Body of pancreas (tissue), 4 donors: ENCODE measurements at regions not wholly inside any gene's neighbourhood (a gene's known extent, or its start where the extent isn't known, plus 50 kb on each side); places are given as distances from the start of the nearest gene placed in this dataset.

Source experiments
- ATAC-seq: fragments of 150-250 bp; one replicate; pipeline ENCODE4 v1.9.1; 2016
- DNase-seq, 4 donors: peaks; one replicate each; pipeline ENCODE4 v3.0.0-alpha.2; 2019
- H3K27ac ChIP-seq, 4 donors: fragments of 200-600 bp; sonication (generic); 1 replicate in 3 of 4; 2 replicates in 1 of 4; pipeline versions ENCODE4 v1.5.1 to v1.6.1; 2016 to 2019; ENCODE audit warnings: mild to moderate bottlenecking in 1 of 4, mixed read lengths in 1 of 4, moderate library complexity in 1 of 4
- H3K27me3 ChIP-seq, 2 donors: fragments of 200-600 bp; sonication (generic); one replicate each; pipeline ENCODE4 v1.6.0; 2016; ENCODE audit warnings: mild to moderate bottlenecking in 1 of 2
- H3K36me3 ChIP-seq, 2 donors: fragments of 200-600 bp; sonication (generic); replicated peaks in 1 of 2; 2 replicates each; pipeline ENCODE4 v1.5.1; 2016; ENCODE audit warnings: low read depth in 2 of 2; ENCODE audit not compliant: insufficient read depth in 1 of 2
- H3K4me1 ChIP-seq: fragments of 200-600 bp; sonication (generic); one replicate; pipeline ENCODE4 v1.6.0; 2016
- H3K4me3 ChIP-seq, 2 donors: fragments of 200-600 bp; sonication (generic); 1 replicate in 1 of 2; 2 replicates in 1 of 2; pipeline ENCODE4 v1.5.1; 2016 to 2019
- H3K9me3 ChIP-seq, 3 donors: fragments of 200-600 bp; sonication (generic); 1 replicate in 2 of 3; 2 replicates in 1 of 3; pipeline ENCODE4 v1.5.1; 2016
- CTCF ChIP-seq, 7 experiments: fragments of 450-650 bp in 4 of 7; fragments of 200-600 bp in 3 of 7; sonication (generic) in 3 of 7; IDR thresholded peaks; one replicate each; pipeline ENCODE4 v1.5.1; 2016 to 2019; ENCODE audit warnings: antibody characterized with exemption in 7 of 7
- POLR2A ChIP-seq, 3 donors: fragments of 450-650 bp; IDR thresholded peaks; one replicate each; pipeline ENCODE4 v1.6.1; 2016; ENCODE audit warnings: antibody characterized with exemption in 3 of 3, mild to moderate bottlenecking in 2 of 3
- WGBS, 2 donors: methylation state at CpG; one replicate each; pipeline ENCODE4 v1.1.5; 2017; 5-methylcytosine and 5-hydroxymethylcytosine counted together
- intact Hi-C: fragments of 100-400 bp; cut with DNase I; formaldehyde crosslinking; loops from one replicate; pipeline ENCODE4 v1.15.1; 2023

DNA sequence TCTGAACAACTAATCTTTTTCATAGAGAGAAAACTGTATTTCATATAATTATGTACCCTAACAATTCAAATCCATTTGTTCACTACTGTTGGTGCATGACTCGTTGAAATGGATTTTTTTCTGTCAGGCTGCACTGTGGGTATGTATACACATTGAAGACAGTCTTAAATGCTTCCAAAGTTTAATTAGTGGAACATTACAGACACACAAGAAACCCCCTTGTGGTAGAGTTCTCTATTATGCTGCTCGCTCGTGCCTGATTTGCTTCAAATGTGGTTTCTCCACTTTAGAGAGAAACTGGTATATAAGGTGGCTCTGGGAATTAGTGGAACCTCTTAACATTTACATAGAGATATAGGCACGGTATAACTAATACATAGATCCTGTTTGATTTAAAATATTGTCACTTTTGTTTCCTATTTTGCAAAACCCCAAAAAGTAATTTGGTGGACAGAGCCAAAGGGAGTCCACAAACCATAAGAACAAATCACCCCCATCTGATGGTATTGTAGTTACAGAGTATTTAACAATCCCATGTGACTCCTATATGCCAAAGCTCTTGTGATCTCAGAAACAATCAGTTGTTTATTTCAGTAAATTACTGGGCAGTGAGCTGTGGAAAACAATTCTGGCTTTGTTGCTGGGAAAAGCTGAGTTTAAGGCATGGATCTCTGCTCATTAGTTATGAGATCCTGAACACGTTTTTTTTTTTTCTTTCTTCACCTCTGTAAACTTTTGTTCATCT lies 159.5 kb downstream of the BRMS1L start:
- no peak overlapping the region for H3K4me3 ChIP-seq
- WGBS, 2 donors, result 43 to 47% methylated on average over 5 of the region's 5 CpGs
- TF ChIP-seq POLR2A (IDR thresholded peaks at IDR 0.05), result no peak
- no peak for TF ChIP-seq CTCF (IDR thresholded peaks at IDR 0.05)
- no peaks in the 10 kb centered on the region for H3K4me1 ChIP-seq
- DNase-seq (no peak), ATAC-seq (no peak)
- intact Hi-C loops, result no loop called here
- H3K9me3 ChIP-seq, result no peaks in the 10 kb centered on the region
- H3K36me3 ChIP-seq, result no peaks in the 10 kb centered on the region
- no peaks in the 10 kb centered on the region for H3K27me3 ChIP-seq
- H3K27ac ChIP-seq, result no peak overlapping the region

DNA sequence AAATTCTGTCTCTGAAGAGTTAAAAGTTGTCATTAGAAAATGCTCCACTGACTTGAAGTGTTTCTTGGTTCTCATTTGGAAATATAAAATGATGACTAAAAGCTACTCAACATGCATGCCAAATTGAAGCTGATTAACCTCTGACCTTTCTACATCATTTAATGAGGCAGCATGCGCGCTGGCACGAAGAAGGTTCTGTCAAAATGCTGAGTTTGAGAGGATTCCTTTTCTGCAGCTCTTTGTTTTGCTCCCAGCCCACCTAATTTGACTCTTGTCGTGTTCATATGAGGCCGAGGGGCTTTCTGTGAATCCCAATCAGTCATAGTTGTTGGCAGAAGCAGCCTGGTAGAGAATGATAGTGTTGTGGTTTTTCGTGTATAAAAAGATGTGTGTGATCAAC lies 153.4 kb downstream of the BRMS1L start:
- Histone ChIP-seq H3K27ac (no peak overlapping the region), H3K36me3 (no peaks in the 10 kb centered on the region), H3K9me3 (no peaks in the 10 kb centered on the region), H3K4me3 (no peak overlapping the region), H3K4me1 (no peaks in the 10 kb centered on the region), H3K27me3 (no peaks in the 10 kb centered on the region)
- WGBS, 2 donors, result 59 to 62% methylated on average over 6 of the region's 6 CpGs
- DNase-seq (no peak), ATAC-seq (no peak)
- intact Hi-C loops, result no loop called here
- TF ChIP-seq POLR2A (IDR thresholded peaks at IDR 0.05), result no peak
- no peak for TF ChIP-seq CTCF (IDR thresholded peaks at IDR 0.05)

DNA sequence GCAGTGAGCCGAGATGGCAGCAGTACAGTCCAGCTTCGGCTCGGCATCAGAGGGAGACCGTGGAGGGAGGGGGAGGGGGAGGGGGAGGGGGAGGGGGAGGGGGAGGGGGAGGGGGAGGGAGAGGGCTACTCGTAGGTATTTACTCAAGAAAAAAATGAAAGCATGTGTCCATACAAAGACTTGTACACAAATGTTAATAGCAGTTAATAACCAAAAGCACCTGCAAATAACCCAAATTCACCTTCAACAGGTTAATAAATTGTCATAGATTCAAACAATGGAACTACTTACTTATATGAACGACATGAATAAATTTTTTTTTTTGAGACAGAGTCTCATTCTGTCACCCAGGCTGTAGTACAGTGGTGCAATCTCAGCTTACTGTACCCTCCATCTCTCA lies 152.4 kb downstream of the BRMS1L start:
- Histone ChIP-seq H3K27me3 (no peaks in the 10 kb centered on the region), H3K4me3 (no peak overlapping the region), H3K36me3 (no peaks in the 10 kb centered on the region), H3K27ac (no peak overlapping the region), H3K4me1 (no peaks in the 10 kb centered on the region), H3K9me3 (no peaks in the 10 kb centered on the region)
- ATAC-seq (no peak), DNase-seq (no peak)
- intact Hi-C loops, result no loop called here
- WGBS, 2 donors, result 28 to 73% methylated on average over 2 to 6 of the region's 6 CpGs
- no peak for TF ChIP-seq CTCF (IDR thresholded peaks at IDR 0.05)
- no peak for TF ChIP-seq POLR2A (IDR thresholded peaks at IDR 0.05)

DNA sequence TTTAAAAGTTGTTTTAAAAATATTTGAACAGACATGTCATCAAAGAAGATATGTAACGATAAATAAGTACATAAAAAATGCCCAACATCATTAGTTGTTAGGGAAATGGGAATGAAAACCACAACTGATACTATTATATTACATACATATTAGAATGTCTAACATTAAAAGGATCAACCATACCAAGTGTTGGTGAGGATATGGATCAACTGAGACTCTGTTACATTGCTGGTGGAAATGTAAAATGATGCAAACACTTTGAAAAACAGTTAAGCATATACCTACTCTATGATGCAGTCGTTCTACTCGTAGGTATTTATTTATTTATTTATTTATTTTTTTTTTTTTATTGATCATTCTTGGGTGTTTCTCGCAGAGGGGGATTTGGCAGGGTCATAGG lies 149.7 kb downstream of the BRMS1L start:
- TF ChIP-seq POLR2A (IDR thresholded peaks at IDR 0.05) (no peak), CTCF (IDR thresholded peaks at IDR 0.05) (no peak)
- WGBS, 2 donors, result 82 to 87% methylated on average over 4 of the region's 4 CpGs
- Histone ChIP-seq H3K36me3 (no peaks in the 10 kb centered on the region), H3K4me3 (no peak overlapping the region), H3K9me3 (no peaks in the 10 kb centered on the region), H3K27ac (no peak overlapping the region), H3K27me3 (no peaks in the 10 kb centered on the region), H3K4me1 (no peaks in the 10 kb centered on the region)
- intact Hi-C loops, result no loop called here
- DNase-seq, result no peak
- ATAC-seq, result no peak

DNA sequence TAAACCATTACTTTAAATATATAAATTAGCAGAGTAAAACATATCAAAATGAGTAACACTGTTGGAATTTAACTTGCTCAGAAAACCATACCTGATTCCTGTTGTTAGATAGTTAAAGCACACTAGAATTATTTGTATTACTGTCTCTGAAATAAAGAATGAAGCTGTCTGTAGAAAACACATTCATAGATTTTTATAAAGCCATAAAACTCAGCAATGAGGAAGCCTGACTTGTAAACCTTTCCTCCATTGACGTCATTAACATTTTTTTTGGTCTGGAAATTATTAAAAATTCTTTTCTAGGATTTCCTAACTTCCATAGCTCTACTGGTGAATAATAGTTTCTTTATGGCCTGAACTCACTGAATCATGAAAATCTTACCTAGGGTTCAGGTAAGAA lies 147.6 kb downstream of the BRMS1L start:
- peak overlapping the region in 2 of 4 donors; percentile 25 to 30 for H3K27ac ChIP-seq
- no peaks in the 10 kb centered on the region for H3K36me3 ChIP-seq
- ATAC-seq (no peak), DNase-seq (no peak)
- H3K9me3 ChIP-seq, result no peaks in the 10 kb centered on the region
- H3K4me1 ChIP-seq, result no peaks in the 10 kb centered on the region
- H3K4me3 ChIP-seq, result no peak overlapping the region
- WGBS, 2 donors, result 33 to 43% methylated on average over 1 of the region's 1 CpG
- H3K27me3 ChIP-seq, result no peaks in the 10 kb centered on the region
- intact Hi-C loops, result no loop called here
- no peak for TF ChIP-seq POLR2A (IDR thresholded peaks at IDR 0.05)
- no peak for TF ChIP-seq CTCF (IDR thresholded peaks at IDR 0.05)
